CD14-positive monocyte (primary cell): ENCODE measurements at regions not wholly inside any gene's neighbourhood (a gene's known extent, or its start where the extent isn't known, plus 50 kb on each side); places are given as distances from the start of the nearest gene placed in this dataset.

Experiments
- DNase-seq, 3 donors: peaks; one replicate each; pipeline ENCODE4 v3.0.0-alpha.2; 2011 to 2022
- H2AFZ ChIP-seq: 2 replicates; pipeline ENCODE4 v1.6.0; 2012; ENCODE audit warnings: mild to moderate bottlenecking, low read depth, low read length, inconsistent platforms; ENCODE audit not compliant: insufficient read depth, poor library complexity, severe bottlenecking
- H3K27ac ChIP-seq, 2 donors: 1 replicate in 1 of 2; 2 replicates in 1 of 2; pipeline ENCODE4 v1.5.1; 2012 to 2013; ENCODE audit warnings: low read length in 2 of 2, control low read depth in 1 of 2, inconsistent platforms in 1 of 2, low read depth in 1 of 2, mild to moderate bottlenecking in 1 of 2
- H3K27me3 ChIP-seq, 2 donors: one replicate each; pipeline versions ENCODE4 v1.6.0 to v1.6.1; 2011 to 2013; ENCODE audit warnings: low read length in 2 of 2; ENCODE audit not compliant: control insufficient read depth in 2 of 2, insufficient read depth in 2 of 2
- H3K36me3 ChIP-seq, 2 donors: replicated peaks in 1 of 2; 1 replicate in 1 of 2; 2 replicates in 1 of 2; pipeline versions ENCODE4 v1.5.1 to v1.6.1; 2012 to 2013; ENCODE audit warnings: low read length in 2 of 2, control low read depth in 1 of 2, inconsistent platforms in 1 of 2, mild to moderate bottlenecking in 1 of 2; ENCODE audit not compliant: insufficient read depth in 2 of 2, control insufficient read depth in 1 of 2
- H3K4me1 ChIP-seq, 2 donors: 1 replicate in 1 of 2; 2 replicates in 1 of 2; pipeline versions ENCODE4 v1.5.1 to v1.6.1; 2012 to 2013; ENCODE audit warnings: low read length in 2 of 2, control low read depth in 1 of 2, inconsistent platforms in 1 of 2, mild to moderate bottlenecking in 1 of 2, moderate library complexity in 1 of 2; ENCODE audit not compliant: insufficient read depth in 2 of 2, control insufficient read depth in 1 of 2
- H3K4me2 ChIP-seq: replicated peaks from 2 replicates; pipeline ENCODE3; 2012; ENCODE audit warnings: low read length, moderate library complexity, mild to moderate bottlenecking; ENCODE audit not compliant: poor library complexity, severe bottlenecking; ENCODE audit errors: extremely low read depth
- H3K4me3 ChIP-seq, 3 experiments: fragments of 200-600 bp in 1 of 3; sonication (generic) in 1 of 3; replicated peaks in 1 of 3; 1 replicate in 2 of 3; 2 replicates in 1 of 3; pipeline ENCODE4 v1.5.1; 2011 to 2013; ENCODE audit warnings: low read length in 3 of 3, mild to moderate bottlenecking in 3 of 3, control low read depth in 2 of 3, low read depth in 2 of 3, inconsistent platforms in 1 of 3, moderate library complexity in 1 of 3
- H3K79me2 ChIP-seq: 2 replicates; pipeline ENCODE4 v1.6.0; 2012; ENCODE audit warnings: mild to moderate bottlenecking, control low read depth, inconsistent platforms, low read length, moderate library complexity; ENCODE audit not compliant: insufficient read depth
- H3K9ac ChIP-seq: 2 replicates; pipeline ENCODE4 v1.6.0; 2017; ENCODE audit warnings: low read length, mild to moderate bottlenecking; ENCODE audit not compliant: insufficient read depth, poor library complexity, severe bottlenecking
- H3K9me3 ChIP-seq, 2 donors: replicated peaks in 1 of 2; 1 replicate in 1 of 2; 2 replicates in 1 of 2; pipeline versions ENCODE4 v1.5.1 to v1.6.1; 2012 to 2013; ENCODE audit warnings: low read length in 2 of 2, control low read depth in 1 of 2; ENCODE audit not compliant: control insufficient read depth in 1 of 2, insufficient read depth in 1 of 2
- H4K20me1 ChIP-seq: 2 replicates; pipeline ENCODE4 v1.6.0; 2012; ENCODE audit warnings: mild to moderate bottlenecking, low read length, control low read depth, moderate library complexity; ENCODE audit not compliant: insufficient read depth
- H3K27ac Mint-ChIP-seq, 7 donors: one replicate each; pipeline ENCODE4 v1.8.0; 2020; ENCODE audit warnings: mild to moderate bottlenecking in 7 of 7, mixed read lengths in 7 of 7, moderate library complexity in 6 of 7, inconsistent platforms in 2 of 7
- H3K27me3 Mint-ChIP-seq, 3 donors: one replicate each; pipeline ENCODE4 v1.8.0; 2021 to 2022; ENCODE audit warnings: low read depth in 3 of 3, mild to moderate bottlenecking in 3 of 3, mixed read lengths in 3 of 3, moderate library complexity in 3 of 3, inconsistent platforms in 1 of 3
- H3K36me3 Mint-ChIP-seq, 2 donors: one replicate each; pipeline ENCODE4 v1.8.0; 2020; ENCODE audit warnings: mixed read lengths in 2 of 2, inconsistent platforms in 1 of 2, mild to moderate bottlenecking in 1 of 2
- H3K4me1 Mint-ChIP-seq: one replicate; pipeline ENCODE4 v1.8.0; 2020; ENCODE audit warnings: mild to moderate bottlenecking, mixed read lengths
- H3K4me3 Mint-ChIP-seq, 2 donors: one replicate each; pipeline ENCODE4 v1.8.0; 2020; ENCODE audit warnings: mild to moderate bottlenecking in 2 of 2, mixed read lengths in 2 of 2, moderate library complexity in 1 of 2
- H3K9me3 Mint-ChIP-seq, 7 donors: one replicate each; pipeline ENCODE4 v1.8.0; 2020 to 2022; ENCODE audit warnings: mixed read lengths in 7 of 7, mild to moderate bottlenecking in 6 of 7, moderate library complexity in 6 of 7, inconsistent platforms in 2 of 7
- WGBS: methylation state at CpG from one replicate; pipeline ENCODE4 v1.1.5; 2013; ENCODE audit warnings: missing lambda C conversion rate; ENCODE audit not compliant: insufficient coverage; 5-methylcytosine and 5-hydroxymethylcytosine counted together
- intact Hi-C, 2 donors: fragments of 100-400 bp; cut with micrococcal nuclease; formaldehyde crosslinking; loops; one replicate each; pipeline versions ENCODE4 v1.15.0 to v1.15.1; 2023
- TF ChIP-seq, protein P1 (sequence below): fragments of 200-600 bp; IDR thresholded peaks from one replicate; pipeline ENCODE4 v1.8.0; 2022; ENCODE audit warnings: antibody characterized with exemption, mild to moderate bottlenecking

DNA sequence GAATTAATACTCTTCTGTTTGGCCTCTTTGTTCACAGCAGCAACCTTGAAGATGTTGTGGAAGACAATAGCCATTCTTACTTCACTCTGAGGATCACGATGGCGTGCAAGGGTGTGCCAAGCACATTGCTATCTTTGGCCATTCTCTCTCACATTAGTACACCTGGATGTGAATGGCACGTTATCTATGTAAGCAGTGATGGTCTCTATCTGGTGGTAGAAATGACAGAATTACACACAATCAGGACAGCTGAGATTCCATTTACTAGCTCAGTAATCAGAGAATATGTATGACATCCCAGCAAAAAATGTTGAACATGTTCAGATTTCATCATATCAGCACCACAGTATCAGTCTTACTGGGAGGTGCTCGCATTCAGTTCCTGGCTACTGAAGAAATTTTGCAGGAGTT lies 116.2 kb downstream of the LCA5 start:
- Histone ChIP-seq H3K36me3 (no peaks in the 10 kb centered on the region), H3K4me1 (no peaks in the 10 kb centered on the region), H3K4me2 (no peak overlapping the region), H3K9ac (no peak overlapping the region), H3K27me3 (no peaks in the 10 kb centered on the region), H3K9me3 (no peaks in the 10 kb centered on the region), H2AFZ (no peak overlapping the region), H3K79me2 (no peaks in the 10 kb centered on the region), H3K27ac (no peak overlapping the region), H4K20me1 (no peaks in the 10 kb centered on the region), H3K4me3 (no peak overlapping the region)
- TF ChIP-seq, protein P1, sequence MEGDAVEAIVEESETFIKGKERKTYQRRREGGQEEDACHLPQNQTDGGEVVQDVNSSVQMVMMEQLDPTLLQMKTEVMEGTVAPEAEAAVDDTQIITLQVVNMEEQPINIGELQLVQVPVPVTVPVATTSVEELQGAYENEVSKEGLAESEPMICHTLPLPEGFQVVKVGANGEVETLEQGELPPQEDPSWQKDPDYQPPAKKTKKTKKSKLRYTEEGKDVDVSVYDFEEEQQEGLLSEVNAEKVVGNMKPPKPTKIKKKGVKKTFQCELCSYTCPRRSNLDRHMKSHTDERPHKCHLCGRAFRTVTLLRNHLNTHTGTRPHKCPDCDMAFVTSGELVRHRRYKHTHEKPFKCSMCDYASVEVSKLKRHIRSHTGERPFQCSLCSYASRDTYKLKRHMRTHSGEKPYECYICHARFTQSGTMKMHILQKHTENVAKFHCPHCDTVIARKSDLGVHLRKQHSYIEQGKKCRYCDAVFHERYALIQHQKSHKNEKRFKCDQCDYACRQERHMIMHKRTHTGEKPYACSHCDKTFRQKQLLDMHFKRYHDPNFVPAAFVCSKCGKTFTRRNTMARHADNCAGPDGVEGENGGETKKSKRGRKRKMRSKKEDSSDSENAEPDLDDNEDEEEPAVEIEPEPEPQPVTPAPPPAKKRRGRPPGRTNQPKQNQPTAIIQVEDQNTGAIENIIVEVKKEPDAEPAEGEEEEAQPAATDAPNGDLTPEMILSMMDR = no peak
- Mint-ChIP-seq H3K36me3 (no peaks in the 10 kb centered on the region), H3K4me3 (no peak overlapping the region), H3K9me3 (peaks cover 0 to 2% (median 0%) of the 10 kb centered on the region in 7 donors), H3K27me3 (no peaks in the 10 kb centered on the region), H3K27ac (no peak overlapping the region), H3K4me1 (peaks cover 6% of the 10 kb centered on the region)
- intact Hi-C loops = no loop called here
- DNase-seq = no peak
- no CpG with 5 or more reads among the region's 4 CpGs for WGBS

DNA sequence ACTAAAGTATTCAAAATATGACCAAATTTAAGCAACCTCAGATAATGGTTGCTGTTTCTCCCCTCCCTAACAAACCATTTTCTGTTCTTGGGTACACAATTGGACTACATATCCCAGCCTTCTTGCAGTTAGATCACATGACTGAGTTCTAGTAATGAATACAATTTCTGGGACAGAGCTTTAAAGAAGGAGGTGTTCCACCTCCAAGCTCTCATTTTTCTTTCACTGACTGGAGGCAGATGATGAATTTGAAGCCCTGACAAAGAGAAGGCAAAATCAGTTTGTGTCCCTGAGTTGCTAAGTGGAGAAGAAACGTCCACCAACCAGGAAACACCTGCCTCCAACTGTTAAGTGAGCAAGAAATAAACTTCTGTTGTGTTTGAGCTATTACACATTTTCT lies 117.2 kb downstream of the LCA5 start:
- no peaks in the 10 kb centered on the region for H3K27me3 ChIP-seq
- Mint-ChIP-seq H3K9me3 (peaks cover 0 to 4% (median 2%) of the 10 kb centered on the region in 7 donors), H3K4me1 (peaks cover 6% of the 10 kb centered on the region), H3K27me3 (peaks cover 0 to 3% (median 0%) of the 10 kb centered on the region in 3 donors), H3K36me3 (no peaks in the 10 kb centered on the region), H3K4me3 (no peak overlapping the region), H3K27ac (no peak overlapping the region)
- intact Hi-C loops = no loop called here
- H2AFZ ChIP-seq = no peak overlapping the region
- no peak overlapping the region for H3K4me3 ChIP-seq
- H3K27ac ChIP-seq = no peak overlapping the region
- WGBS = no CpG with 5 or more reads among the region's 1 CpG
- no peak for DNase-seq
- H3K36me3 ChIP-seq = no peaks in the 10 kb centered on the region
- no peaks in the 10 kb centered on the region for H3K79me2 ChIP-seq
- H3K9me3 ChIP-seq = no peaks in the 10 kb centered on the region
- H3K9ac ChIP-seq = no peak overlapping the region
- TF ChIP-seq, protein P1 = no peak
- no peaks in the 10 kb centered on the region for H3K4me1 ChIP-seq
- H3K4me2 ChIP-seq = no peak overlapping the region
- no peaks in the 10 kb centered on the region for H4K20me1 ChIP-seq
